SK-N-MC (cell line): ENCODE measurements at regions not wholly inside any gene's neighbourhood (a gene's known extent, or its start where the extent isn't known, plus 50 kb on each side); places are given as distances from the start of the nearest gene placed in this dataset.

Experiments used
- EZH2 ChIP-seq: fragments of 200-600 bp; sonication (generic); IDR thresholded peaks from one replicate; pipeline ENCODE4 v1.6.1; 2017; ENCODE audit warnings: antibody characterized with exemption
- FOXP2 ChIP-seq: optimal IDR thresholded peaks from 2 replicates; pipeline ENCODE3; 2011; ENCODE audit warnings: mild to moderate bottlenecking, moderate library complexity; ENCODE audit not compliant: insufficient read depth; ENCODE audit errors: extremely low read length, control extremely low read depth
- POLR2AphosphoS5 ChIP-seq: IDR thresholded peaks from 2 replicates; pipeline ENCODE4 v1.6.1; 2012; ENCODE audit warnings: mild to moderate bottlenecking, low read depth, low read length, borderline replicate concordance

- TF ChIP-seq POLR2AphosphoS5: no peak
- TF ChIP-seq EZH2: no peak
- TF ChIP-seq FOXP2: no peak
Observed at GRCh38 chr3:188975600-188976314, 196.0 kb upstream of the TPRG1 start.
